ENCODE measurements at regions not wholly inside any gene's neighbourhood (a gene's known extent, or its start where the extent isn't known, plus 50 kb on each side); places are given as distances from the start of the nearest gene placed in this dataset.

GRCh38 chr12:89918172-89918846, 209.7 kb upstream of the ATP2B1 start:
- TF ChIP-seq POLR2A (IDR thresholded peaks at IDR 0.05; ENCODE audit: low read depth, low read length) (no peak), TAF1 (IDR thresholded peaks at IDR 0.05; ENCODE audit: borderline replicate concordance, low read depth, low read length) (no peak)
